ENCODE measurements at regions not wholly inside any gene's neighbourhood (a gene's known extent, or its start where the extent isn't known, plus 50 kb on each side); places are given as distances from the start of the nearest gene placed in this dataset.

- TF ChIP-seq POLR2A (IDR thresholded peaks at IDR 0.05) (no peak), CTCF (IDR thresholded peaks at IDR 0.05) (no peak)
These were observed 225.8 kb upstream of the SPRY1 start for GRCh38 chr4:123170843-123171242.

Measured in testis (tissue), 2 donors.